Ishikawa (cell line): ENCODE measurements at regions not wholly inside any gene's neighbourhood (a gene's known extent, or its start where the extent isn't known, plus 50 kb on each side); places are given as distances from the start of the nearest gene placed in this dataset.

ENCODE experiments used
- CEBPB ChIP-seq: IDR thresholded peaks from 2 replicates; pipeline ENCODE4 v1.6.1; 2012
- CREB1 ChIP-seq: IDR thresholded peaks from 2 replicates; pipeline ENCODE4 v1.6.1; 2012; ENCODE audit warnings: low read depth
- EGR1 ChIP-seq: IDR thresholded peaks from 2 replicates; pipeline ENCODE4 v1.6.1; 2012
- EP300 ChIP-seq: IDR thresholded peaks from 2 replicates; pipeline ENCODE4 v1.6.1; 2012; ENCODE audit warnings: borderline replicate concordance
- FOXM1 ChIP-seq: IDR thresholded peaks from 2 replicates; pipeline ENCODE4 v1.6.1; 2012; ENCODE audit warnings: low read depth, borderline replicate concordance
- MAX ChIP-seq: IDR thresholded peaks from 2 replicates; pipeline ENCODE4 v1.6.1; 2012
- NFIC ChIP-seq: IDR thresholded peaks from 2 replicates; pipeline ENCODE4 v1.6.1; 2012
- RAD21 ChIP-seq: IDR thresholded peaks from 2 replicates; pipeline ENCODE4 v1.6.1; 2012; ENCODE audit warnings: low read depth
- TAF1 ChIP-seq: IDR thresholded peaks from 2 replicates; pipeline ENCODE4 v1.6.1; 2012; ENCODE audit warnings: low read depth, mild to moderate bottlenecking
- TCF12 ChIP-seq: IDR thresholded peaks from 2 replicates; pipeline ENCODE4 v1.6.1; 2012; ENCODE audit warnings: low read depth
- TEAD4 ChIP-seq: IDR thresholded peaks from 2 replicates; pipeline ENCODE4 v1.6.1; 2012
- USF1 ChIP-seq: IDR thresholded peaks from 2 replicates; pipeline ENCODE4 v1.6.1; 2012
- YY1 ChIP-seq: IDR thresholded peaks from 2 replicates; pipeline ENCODE4 v1.6.1; 2012; ENCODE audit warnings: low read depth
- ZBTB7A ChIP-seq: IDR thresholded peaks from 2 replicates; pipeline ENCODE4 v1.6.1; 2012; ENCODE audit warnings: low read depth
- TF ChIP-seq, protein P1 (sequence below): IDR thresholded peaks from 2 replicates; pipeline ENCODE4 v1.6.1; 2012; ENCODE audit warnings: low read depth, mild to moderate bottlenecking

DNA sequence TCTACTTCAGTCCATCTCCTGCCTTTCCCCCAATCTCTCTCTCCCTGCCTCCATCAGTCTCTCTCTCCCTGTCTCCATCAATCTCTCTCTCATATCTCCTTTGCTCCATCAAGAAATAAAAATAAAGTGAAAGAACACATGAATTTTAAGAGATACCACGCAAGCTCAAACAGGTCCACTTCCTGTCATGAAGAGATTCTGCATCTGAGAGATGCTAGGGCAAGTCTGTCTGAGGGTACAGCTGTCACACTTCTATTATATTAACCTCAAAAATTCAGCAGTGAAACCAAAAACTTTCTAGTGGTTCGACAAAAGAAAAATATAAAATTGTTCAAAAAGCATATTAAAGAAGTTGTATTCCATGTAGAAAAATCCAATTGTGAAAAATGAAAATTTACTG is 296.8 kb upstream of the RSPO3 start:
- TF ChIP-seq EP300 (no peak), TEAD4 (no peak), EGR1 (no peak), CREB1 (no peak), TAF1 (no peak), YY1 (no peak), RAD21 (no peak), NFIC (no peak), TCF12 (no peak), ZBTB7A (no peak), USF1 (no peak), FOXM1 (no peak), CEBPB (no peak)
- TF ChIP-seq, protein P1, sequence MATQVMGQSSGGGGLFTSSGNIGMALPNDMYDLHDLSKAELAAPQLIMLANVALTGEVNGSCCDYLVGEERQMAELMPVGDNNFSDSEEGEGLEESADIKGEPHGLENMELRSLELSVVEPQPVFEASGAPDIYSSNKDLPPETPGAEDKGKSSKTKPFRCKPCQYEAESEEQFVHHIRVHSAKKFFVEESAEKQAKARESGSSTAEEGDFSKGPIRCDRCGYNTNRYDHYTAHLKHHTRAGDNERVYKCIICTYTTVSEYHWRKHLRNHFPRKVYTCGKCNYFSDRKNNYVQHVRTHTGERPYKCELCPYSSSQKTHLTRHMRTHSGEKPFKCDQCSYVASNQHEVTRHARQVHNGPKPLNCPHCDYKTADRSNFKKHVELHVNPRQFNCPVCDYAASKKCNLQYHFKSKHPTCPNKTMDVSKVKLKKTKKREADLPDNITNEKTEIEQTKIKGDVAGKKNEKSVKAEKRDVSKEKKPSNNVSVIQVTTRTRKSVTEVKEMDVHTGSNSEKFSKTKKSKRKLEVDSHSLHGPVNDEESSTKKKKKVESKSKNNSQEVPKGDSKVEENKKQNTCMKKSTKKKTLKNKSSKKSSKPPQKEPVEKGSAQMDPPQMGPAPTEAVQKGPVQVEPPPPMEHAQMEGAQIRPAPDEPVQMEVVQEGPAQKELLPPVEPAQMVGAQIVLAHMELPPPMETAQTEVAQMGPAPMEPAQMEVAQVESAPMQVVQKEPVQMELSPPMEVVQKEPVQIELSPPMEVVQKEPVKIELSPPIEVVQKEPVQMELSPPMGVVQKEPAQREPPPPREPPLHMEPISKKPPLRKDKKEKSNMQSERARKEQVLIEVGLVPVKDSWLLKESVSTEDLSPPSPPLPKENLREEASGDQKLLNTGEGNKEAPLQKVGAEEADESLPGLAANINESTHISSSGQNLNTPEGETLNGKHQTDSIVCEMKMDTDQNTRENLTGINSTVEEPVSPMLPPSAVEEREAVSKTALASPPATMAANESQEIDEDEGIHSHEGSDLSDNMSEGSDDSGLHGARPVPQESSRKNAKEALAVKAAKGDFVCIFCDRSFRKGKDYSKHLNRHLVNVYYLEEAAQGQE, result no peak

DNA sequence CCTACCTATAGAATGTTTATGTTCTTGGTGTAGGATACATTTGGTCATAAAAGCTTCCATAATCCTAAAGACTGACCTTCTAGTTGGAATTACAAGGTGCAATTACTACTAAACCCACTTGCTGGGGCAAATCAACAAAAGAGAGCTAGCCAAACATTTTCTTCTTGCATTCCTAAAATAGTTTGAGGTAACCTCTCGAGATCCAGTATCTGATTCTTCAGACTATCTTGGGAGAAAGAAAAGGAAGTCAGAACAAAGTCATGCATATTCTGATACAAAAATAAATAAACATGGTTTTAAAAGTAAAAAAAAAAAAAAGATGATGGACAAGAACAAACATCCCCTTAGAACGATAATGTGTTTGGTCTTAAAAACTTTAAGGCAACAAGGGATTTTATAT is 294.2 kb upstream of the RSPO3 start:
- TF ChIP-seq CREB1 (no peak), TEAD4 (no peak), EP300 (no peak), YY1 (no peak), ZBTB7A (no peak), EGR1 (no peak), NFIC (no peak), MAX (no peak), CEBPB (no peak), TCF12 (no peak), TAF1 (no peak), USF1 (no peak), FOXM1 (no peak), RAD21 (no peak)
- TF ChIP-seq, protein P1, result no peak

DNA sequence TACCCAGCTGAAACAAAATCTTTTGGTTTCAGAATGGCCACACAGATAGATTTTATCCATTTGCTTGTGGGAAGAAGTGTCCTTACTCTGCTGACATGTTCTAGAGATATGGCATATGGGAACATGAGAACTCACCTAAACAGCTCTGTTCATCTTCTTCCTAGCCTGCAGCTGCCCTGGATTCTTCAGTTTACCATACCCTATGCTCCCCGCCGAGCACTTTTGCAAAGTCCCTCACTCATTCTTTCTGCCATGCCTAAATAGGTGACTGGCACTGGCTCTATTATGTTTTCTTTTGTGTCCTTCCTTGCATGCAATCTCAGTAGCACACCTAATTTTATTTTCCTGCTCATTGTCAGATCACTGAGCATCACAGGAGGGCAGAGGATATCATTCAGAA is 293.7 kb upstream of the RSPO3 start:
- TF ChIP-seq EGR1 (no peak), NFIC (no peak), ZBTB7A (no peak), TCF12 (no peak)

DNA sequence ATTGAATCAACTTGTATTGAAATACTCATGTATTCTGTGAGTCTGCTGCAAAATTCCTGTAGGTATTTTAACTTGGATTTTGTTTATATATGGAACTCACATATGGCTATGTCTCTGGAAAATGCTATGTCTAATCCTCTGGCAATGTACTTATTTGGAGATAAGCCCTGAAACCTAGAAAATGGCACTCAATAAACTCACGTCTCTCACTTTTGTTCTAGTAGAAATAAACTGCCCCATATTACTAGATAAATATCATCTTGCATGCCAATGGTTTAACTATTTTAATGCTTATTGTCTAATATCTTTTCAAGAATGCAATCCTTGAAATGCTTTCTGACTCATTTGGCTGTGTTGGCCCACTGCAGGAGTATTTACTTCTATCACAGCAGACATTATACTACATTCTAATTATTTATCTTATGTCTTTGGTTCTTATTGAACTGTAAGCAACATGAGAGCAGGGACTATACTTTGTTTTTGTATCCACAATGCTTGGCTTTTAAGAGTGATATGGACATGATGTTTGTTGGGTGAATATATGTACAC is 292.2 kb upstream of the RSPO3 start:
- TF ChIP-seq TEAD4 (no peak), YY1 (no peak), ZBTB7A (no peak), MAX (no peak), RAD21 (no peak), EGR1 (no peak)

DNA sequence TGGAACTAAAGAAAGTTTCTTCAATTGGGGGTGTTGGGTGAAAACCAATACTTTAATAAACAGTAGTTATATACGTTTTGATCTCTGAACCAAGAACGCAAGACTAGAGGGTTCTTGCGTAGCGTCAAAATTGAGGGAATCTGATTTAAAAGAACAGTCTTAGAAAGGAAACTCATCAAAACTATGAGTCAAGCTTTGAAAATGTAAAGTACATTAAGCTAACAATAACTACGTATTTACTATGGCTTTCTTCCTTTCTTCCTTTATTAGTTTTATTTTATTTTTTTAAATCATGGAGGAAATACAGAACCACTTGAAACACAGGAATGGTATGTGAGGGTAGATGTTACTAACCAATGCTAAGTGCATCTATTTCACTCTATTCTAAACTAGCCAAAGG is 287.0 kb upstream of the RSPO3 start:
- no peak for TF ChIP-seq RAD21
- no peak for TF ChIP-seq CEBPB
- TF ChIP-seq, protein P1, result no peak
- no peak for TF ChIP-seq MAX
- TF ChIP-seq TEAD4, result no peak
- no peak for TF ChIP-seq FOXM1
- TF ChIP-seq TAF1, result no peak
- no peak for TF ChIP-seq ZBTB7A
